ENCODE measurements at regions not wholly inside any gene's neighbourhood (a gene's known extent, or its start where the extent isn't known, plus 50 kb on each side); places are given as distances from the start of the nearest gene placed in this dataset.

DNA sequence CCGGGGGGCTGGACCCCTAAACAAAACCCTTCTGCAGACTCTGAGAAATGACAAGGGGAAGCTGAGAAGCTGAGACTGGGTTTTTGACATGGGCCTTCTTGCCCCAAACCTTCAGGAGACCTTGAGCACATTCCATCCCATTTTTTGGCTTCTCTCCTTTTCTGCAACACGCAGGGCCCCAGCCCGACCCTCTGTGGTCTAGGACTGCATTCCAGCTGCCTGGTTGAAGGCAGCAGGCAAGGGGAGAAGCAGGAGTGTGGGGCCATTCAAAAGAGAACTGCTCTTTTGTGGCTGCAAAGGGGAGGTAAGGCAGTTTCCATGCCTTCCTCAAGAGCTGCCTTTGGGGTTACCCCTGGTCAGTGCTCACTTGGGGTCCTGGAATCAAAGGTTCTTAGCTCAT lies 263.0 kb downstream of the TLE3 start:
- 79% methylated on average over 3 of the region's 3 CpGs; no CpG with 5 or more reads in 1 of the 2 experiments for WGBS, 2 experiments (ENCODE audit: insufficient coverage in 1 of 2, insufficient read length in 1 of 2)
- no peak overlapping the region for H3K4me3 ChIP-seq (ENCODE audit: low read length)
- Mint-ChIP-seq H3K9me3 (no peaks in the 10 kb centered on the region), H3K4me3 (no peak overlapping the region), H3K27ac (no peak overlapping the region), H3K36me3 (ENCODE audit: low read depth) (no peaks in the 10 kb centered on the region), H3K27me3 (ENCODE audit: insufficient read depth) (peaks cover 4% of the 10 kb centered on the region), H3K4me1 (peaks cover 4% of the 10 kb centered on the region)
- no peak overlapping the region for H3K27ac ChIP-seq (ENCODE audit: low read depth, low read length)
- no peaks in the 10 kb centered on the region for H3K4me1 ChIP-seq (ENCODE audit: control insufficient read depth, insufficient read depth, low read length)
- H3K9ac ChIP-seq (ENCODE audit: extremely low read depth, low read length, poor library complexity, severe bottlenecking), result no peak overlapping the region
- no peaks in the 10 kb centered on the region for H3K27me3 ChIP-seq (ENCODE audit: control insufficient read depth, insufficient read depth, low read length, poor library complexity, severe bottlenecking)
- H3K9me3 ChIP-seq (ENCODE audit: control insufficient read depth, low read length), result no peaks in the 10 kb centered on the region
- TF ChIP-seq, protein P1, sequence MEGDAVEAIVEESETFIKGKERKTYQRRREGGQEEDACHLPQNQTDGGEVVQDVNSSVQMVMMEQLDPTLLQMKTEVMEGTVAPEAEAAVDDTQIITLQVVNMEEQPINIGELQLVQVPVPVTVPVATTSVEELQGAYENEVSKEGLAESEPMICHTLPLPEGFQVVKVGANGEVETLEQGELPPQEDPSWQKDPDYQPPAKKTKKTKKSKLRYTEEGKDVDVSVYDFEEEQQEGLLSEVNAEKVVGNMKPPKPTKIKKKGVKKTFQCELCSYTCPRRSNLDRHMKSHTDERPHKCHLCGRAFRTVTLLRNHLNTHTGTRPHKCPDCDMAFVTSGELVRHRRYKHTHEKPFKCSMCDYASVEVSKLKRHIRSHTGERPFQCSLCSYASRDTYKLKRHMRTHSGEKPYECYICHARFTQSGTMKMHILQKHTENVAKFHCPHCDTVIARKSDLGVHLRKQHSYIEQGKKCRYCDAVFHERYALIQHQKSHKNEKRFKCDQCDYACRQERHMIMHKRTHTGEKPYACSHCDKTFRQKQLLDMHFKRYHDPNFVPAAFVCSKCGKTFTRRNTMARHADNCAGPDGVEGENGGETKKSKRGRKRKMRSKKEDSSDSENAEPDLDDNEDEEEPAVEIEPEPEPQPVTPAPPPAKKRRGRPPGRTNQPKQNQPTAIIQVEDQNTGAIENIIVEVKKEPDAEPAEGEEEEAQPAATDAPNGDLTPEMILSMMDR (conservative IDR thresholded peaks at IDR 0.05), result no peak
- DNase-seq, result no peak
- H3K36me3 ChIP-seq (ENCODE audit: control insufficient read depth, insufficient read depth, low read length), result no peaks in the 10 kb centered on the region

DNA sequence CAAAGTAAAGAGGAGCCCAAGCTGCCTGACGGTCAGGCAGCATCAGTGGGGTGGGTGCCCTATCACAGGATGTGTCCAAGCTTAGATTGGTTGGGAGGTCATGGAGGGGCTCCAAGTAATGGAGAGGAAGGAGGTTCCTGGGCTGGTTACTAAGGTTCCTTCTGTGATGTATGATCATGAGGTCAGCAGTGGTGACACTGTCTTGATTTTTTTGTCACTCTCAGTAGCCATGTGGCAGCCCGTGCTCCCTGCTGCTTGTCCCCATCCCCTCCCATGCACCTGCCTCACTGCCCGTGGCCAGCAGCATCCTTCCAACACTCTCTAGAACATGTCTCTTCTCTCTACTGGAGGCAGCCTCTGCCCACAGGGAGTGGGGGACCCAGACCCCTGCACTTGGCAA lies 261.7 kb downstream of the TLE3 start:
- H3K27me3 ChIP-seq (ENCODE audit: control insufficient read depth, insufficient read depth, low read length, poor library complexity, severe bottlenecking), result no peaks in the 10 kb centered on the region
- no peaks in the 10 kb centered on the region for H3K9me3 ChIP-seq (ENCODE audit: control insufficient read depth, low read length)
- no peak for DNase-seq
- H3K9me3 Mint-ChIP-seq, result no peaks in the 10 kb centered on the region
- no peak overlapping the region for H3K27ac Mint-ChIP-seq
- H3K4me3 Mint-ChIP-seq, result no peak overlapping the region
- no peak overlapping the region for H3K4me3 ChIP-seq (ENCODE audit: low read length)
- no peaks in the 10 kb centered on the region for H3K4me1 ChIP-seq (ENCODE audit: control insufficient read depth, insufficient read depth, low read length)
- TF ChIP-seq, protein P1 (conservative IDR thresholded peaks at IDR 0.05), result no peak
- H3K36me3 ChIP-seq (ENCODE audit: control insufficient read depth, insufficient read depth, low read length), result no peaks in the 10 kb centered on the region
- no peak overlapping the region for H3K27ac ChIP-seq (ENCODE audit: low read depth, low read length)
- H3K4me1 Mint-ChIP-seq, result peaks cover 4% of the 10 kb centered on the region
- H3K27me3 Mint-ChIP-seq (ENCODE audit: insufficient read depth), result peaks cover 4% of the 10 kb centered on the region
- H3K9ac ChIP-seq (ENCODE audit: extremely low read depth, low read length, poor library complexity, severe bottlenecking), result no peak overlapping the region
- no peaks in the 10 kb centered on the region for H3K36me3 Mint-ChIP-seq (ENCODE audit: low read depth)
- WGBS, 2 experiments (ENCODE audit: insufficient coverage in 1 of 2, insufficient read length in 1 of 2), result 88 to 94% methylated on average over 1 to 3 of the region's 3 CpGs

DNA sequence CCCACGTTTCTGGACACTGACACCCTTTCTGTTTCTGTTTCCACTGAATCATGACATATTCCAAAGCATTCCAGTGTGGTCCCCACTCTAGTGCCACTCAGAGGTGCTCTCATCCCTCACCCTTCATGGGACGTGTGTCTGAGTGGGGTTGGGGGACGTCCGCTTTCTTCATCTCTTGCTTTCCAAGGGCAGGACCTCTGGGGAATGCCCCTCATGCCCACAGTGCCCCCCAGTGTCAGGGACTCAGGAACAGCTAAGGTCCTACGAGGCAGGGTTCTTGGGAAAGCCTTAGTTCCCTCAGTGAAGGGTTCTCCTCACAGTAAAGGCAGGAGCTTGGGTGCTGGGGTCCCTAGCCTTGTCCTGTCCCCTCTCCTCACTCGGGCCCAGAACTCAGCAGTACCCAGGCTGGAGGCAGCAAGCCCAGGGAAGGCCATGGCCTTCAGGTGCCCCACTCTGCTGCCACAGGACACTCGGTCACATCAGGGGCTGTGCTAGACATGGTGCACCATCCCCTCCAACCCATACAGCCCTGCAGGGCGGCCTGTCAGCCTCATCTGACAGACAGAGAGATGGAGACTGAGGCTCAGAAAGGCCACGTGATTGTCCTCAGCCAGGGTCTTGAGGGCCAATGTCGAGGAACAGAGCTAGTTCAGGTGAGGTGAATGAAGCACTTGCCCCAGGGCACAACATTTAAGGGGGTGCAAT lies 261.0 kb downstream of the TLE3 start:
- H3K4me3 Mint-ChIP-seq, result no peak overlapping the region
- H3K4me3 ChIP-seq (ENCODE audit: low read length), result no peak overlapping the region
- H3K27me3 ChIP-seq (ENCODE audit: control insufficient read depth, insufficient read depth, low read length, poor library complexity, severe bottlenecking), result no peaks in the 10 kb centered on the region
- no peaks in the 10 kb centered on the region for H3K9me3 ChIP-seq (ENCODE audit: control insufficient read depth, low read length)
- H3K4me1 ChIP-seq (ENCODE audit: control insufficient read depth, insufficient read depth, low read length), result no peaks in the 10 kb centered on the region
- no peak overlapping the region for H3K27ac Mint-ChIP-seq
- no peak overlapping the region for H3K9ac ChIP-seq (ENCODE audit: extremely low read depth, low read length, poor library complexity, severe bottlenecking)
- H3K27ac ChIP-seq (ENCODE audit: low read depth, low read length), result no peak overlapping the region
- no peaks in the 10 kb centered on the region for H3K36me3 Mint-ChIP-seq (ENCODE audit: low read depth)
- H3K27me3 Mint-ChIP-seq (ENCODE audit: insufficient read depth), result peaks cover 4% of the 10 kb centered on the region
- no peak for DNase-seq
- 92 to 93% methylated on average over 3 to 10 of the region's 10 CpGs for WGBS, 2 experiments (ENCODE audit: insufficient coverage in 1 of 2, insufficient read length in 1 of 2)
- H3K4me1 Mint-ChIP-seq, result peaks cover 4% of the 10 kb centered on the region
- no peaks in the 10 kb centered on the region for H3K36me3 ChIP-seq (ENCODE audit: control insufficient read depth, insufficient read depth, low read length)
- no peaks in the 10 kb centered on the region for H3K9me3 Mint-ChIP-seq
- TF ChIP-seq, protein P1 (conservative IDR thresholded peaks at IDR 0.05), result no peak

Data from endodermal cell (in vitro differentiated cells).